Neural cell (in vitro differentiated cells): ENCODE measurements at regions not wholly inside any gene's neighbourhood (a gene's known extent, or its start where the extent isn't known, plus 50 kb on each side); places are given as distances from the start of the nearest gene placed in this dataset.

ENCODE experiments used
- CTCF ChIP-seq: fragments of 450-650 bp; IDR thresholded peaks from 2 replicates; pipeline ENCODE4 v1.5.1; 2014; ENCODE audit warnings: antibody characterized with exemption, mild to moderate bottlenecking, moderate library complexity; ENCODE audit not compliant: poor library complexity, severe bottlenecking
- POLR2AphosphoS5 ChIP-seq: IDR thresholded peaks from 2 replicates; pipeline ENCODE4 v1.6.1; 2012
- REST ChIP-seq: IDR thresholded peaks from 2 replicates; pipeline ENCODE4 v1.6.1; 2012; ENCODE audit warnings: borderline replicate concordance
- TAF1 ChIP-seq: IDR thresholded peaks from 2 replicates; pipeline ENCODE4 v1.6.1; 2012; ENCODE audit warnings: low read depth

GRCh38 chr15:89419370-89419984 lies 76.9 kb downstream of the RHCG start:
- TF ChIP-seq CTCF (no peak), REST (peak; percentile 86), POLR2AphosphoS5 (no peak), TAF1 (no peak)
